ENCODE measurements at regions not wholly inside any gene's neighbourhood (a gene's known extent, or its start where the extent isn't known, plus 50 kb on each side); places are given as distances from the start of the nearest gene placed in this dataset.

DNA sequence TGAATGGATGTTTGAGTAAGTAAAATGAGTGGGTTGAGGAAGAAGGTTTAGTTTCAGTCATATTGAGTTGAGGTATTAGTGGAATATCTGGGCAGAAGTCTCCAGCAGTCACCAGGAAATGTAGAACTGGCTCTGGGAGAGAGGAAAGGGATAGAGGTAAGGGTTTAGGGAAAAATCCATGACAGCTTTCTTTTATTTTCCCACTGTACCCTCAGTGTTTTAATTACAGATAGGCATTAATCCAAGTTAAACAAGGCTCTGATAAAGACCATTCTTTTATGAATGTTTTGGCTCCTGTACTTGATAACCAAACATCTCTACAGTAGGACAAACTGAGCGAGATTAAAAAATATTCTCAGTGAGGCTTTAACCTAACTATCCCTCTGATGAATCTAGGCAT lies 318.4 kb upstream of the SYNCRIP start:
- TF ChIP-seq POLR2A (IDR thresholded peaks at IDR 0.05): no peak
- TF ChIP-seq CTCF (IDR thresholded peaks at IDR 0.05): no peak

Measured in body of pancreas (tissue), 4 donors.